ENCODE measurements at regions not wholly inside any gene's neighbourhood (a gene's known extent, or its start where the extent isn't known, plus 50 kb on each side); places are given as distances from the start of the nearest gene placed in this dataset.
A peak's percentile ranks its signal among the peaks of the same experiment; 100 is the strongest.
"Not testable (repeated sequence)": the region's sequence is repeated elsewhere in the genome, so short reads cannot be mapped to it uniquely, and the experiment has no call there.

- DNase-seq, result not testable (repeated sequence)
Measured at GRCh38 chr1:121052081-121052660, 132.0 kb downstream of the FAM72B start.

GRCh38 chr1:121054928-121055327 lies 129.2 kb downstream of the FAM72B start:
- DNase-seq, result not testable (repeated sequence)

GRCh38 chr1:121066925-121067324 lies 117.2 kb downstream of the FAM72B start:
- not testable (repeated sequence) for DNase-seq

DNA sequence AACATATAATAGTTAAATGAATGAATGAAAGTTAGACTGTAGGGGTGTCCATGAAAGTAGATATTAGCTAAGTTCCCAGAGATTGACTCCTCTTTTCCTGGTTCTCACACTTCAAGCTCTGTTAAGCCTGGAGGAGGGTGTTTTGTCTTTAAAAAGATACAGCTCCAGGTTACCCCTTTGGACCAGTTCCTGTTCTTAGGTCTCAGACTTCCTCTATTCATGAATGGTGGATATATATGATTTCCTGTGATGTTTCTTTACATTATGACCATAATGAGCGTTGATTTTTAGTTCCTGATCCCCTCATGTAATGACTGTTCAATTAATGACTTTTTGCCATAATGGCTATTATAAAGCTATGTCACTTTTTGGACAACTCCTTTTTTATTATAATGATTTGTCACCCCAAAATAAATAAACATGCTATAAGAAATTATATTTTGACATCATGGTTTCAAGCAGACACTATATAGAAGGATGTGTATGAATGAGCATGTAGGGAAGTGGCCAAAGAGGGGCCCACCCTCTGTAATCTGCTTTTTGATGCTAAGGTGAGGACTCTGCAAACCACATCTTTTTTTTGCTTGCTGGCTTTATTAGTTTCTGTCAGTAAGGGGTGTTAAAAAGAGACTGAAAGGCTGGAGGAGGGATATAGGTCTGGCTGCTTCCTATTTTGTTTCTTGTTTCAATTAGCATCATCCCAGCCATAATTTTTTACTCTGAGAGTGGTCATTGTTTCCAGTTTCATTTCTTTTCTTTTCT lies 115.2 kb downstream of the FAM72B start:
- DNase-seq, result not testable (repeated sequence)

DNA sequence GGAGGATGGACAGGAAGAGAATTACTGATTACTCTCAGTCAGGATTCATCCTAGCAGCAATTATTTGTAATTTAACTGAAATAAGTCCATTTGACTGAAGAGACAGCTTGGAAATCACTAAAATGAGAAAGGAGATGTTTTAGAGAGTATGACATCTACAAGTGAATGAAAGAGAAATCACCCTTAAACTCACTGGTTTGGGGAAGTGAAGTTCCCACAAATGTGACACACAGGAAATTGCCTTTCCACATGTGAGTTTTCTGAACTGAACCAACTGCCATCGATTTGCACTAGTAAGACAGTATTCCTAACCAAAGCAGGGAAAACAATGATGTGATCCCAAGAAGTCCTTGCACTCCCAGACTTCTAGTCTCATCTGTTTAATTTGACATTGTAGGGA lies 110.3 kb downstream of the FAM72B start:
- not testable (repeated sequence) for DNase-seq

DNA sequence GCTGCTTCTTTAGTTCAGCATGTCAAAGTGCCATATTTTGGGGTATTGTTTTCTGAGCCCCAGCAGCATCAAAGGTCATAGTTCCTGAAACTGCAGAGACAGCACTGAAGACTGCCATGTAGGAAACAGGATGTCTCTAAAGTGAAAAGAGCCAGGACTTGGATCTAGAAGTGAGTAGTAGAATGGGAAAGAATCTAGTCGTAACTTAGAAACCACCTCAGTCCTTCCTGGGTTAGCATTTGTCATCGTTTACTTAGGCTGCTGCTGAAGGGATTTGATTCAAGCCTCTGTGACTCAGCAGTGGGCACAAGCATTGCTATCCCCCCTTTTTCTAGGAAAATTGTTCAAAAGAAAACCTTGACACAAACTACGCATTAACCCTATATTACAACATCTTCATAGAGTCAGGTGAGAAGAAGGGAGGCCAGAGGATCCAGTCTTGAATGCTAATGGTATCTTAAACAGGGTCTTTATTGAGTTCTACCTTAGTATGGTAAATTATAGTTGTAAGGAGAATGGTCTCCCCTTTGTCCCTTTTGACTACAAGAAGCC lies 108.8 kb downstream of the FAM72B start:
- DNase-seq, result not testable (repeated sequence)

- DNase-seq, result not testable (repeated sequence)
Measured at GRCh38 chr1:121076674-121077073, 107.5 kb downstream of the FAM72B start.

DNA sequence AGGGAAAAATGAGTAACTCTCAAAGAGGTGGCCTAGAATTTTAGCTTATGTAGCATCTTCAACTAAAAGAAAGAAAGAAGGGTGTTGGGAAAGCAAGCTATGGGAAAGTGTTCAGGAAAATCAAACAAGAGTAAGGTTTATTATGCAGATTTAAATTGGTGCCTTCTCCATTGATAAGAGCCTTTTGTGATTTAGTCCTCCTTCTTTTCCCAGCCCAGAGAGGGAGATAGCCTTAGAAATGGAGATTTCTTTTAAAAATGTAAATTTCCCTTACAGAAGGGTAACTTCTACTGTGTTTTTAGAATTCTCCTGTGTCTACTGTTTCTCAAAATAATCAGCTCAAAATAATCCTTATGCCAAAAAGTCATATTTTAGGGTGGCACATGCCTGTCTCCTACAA lies 104.5 kb downstream of the FAM72B start:
- not testable (repeated sequence) for DNase-seq

DNA sequence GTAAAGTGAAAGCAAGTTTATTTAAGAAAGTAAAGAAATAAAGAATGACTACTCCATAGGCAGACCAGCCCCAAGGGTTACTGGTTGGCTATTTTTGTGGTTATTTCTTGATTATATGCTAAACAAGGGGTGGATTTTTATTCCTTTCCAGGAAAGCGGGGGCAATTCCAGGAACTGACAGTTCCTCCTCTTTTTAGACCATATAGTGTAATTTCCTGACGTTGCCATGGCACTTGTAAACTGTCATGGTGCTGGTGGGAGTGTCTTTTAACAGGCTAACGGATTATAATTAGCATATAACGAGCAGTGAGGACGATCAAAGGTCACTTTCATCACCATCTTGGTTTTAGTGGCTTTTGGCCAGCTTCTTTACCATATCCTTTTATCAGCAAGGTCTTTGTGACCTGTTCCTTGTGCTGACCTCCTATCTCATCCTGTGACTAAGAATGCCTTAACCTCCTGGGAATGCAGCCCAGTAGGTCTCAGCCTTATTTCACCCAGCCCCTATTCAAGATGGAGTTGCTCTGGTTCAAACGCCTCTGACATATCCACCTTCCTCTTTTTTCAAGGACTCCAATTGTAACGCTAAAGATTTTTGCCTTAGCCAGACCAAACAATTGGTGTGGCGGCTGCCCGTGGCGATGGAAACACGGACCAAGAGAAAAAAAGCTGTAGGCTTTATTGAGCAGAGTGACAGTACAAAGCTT lies 103.8 kb downstream of the FAM72B start:
- not testable (repeated sequence) for DNase-seq

GRCh38 chr1:121080904-121081264 lies 103.3 kb downstream of the FAM72B start:
- DNase-seq, result not testable (repeated sequence)

GRCh38 chr1:121081625-121082199 lies 102.4 kb downstream of the FAM72B start:
- not testable (repeated sequence) for DNase-seq

DNA sequence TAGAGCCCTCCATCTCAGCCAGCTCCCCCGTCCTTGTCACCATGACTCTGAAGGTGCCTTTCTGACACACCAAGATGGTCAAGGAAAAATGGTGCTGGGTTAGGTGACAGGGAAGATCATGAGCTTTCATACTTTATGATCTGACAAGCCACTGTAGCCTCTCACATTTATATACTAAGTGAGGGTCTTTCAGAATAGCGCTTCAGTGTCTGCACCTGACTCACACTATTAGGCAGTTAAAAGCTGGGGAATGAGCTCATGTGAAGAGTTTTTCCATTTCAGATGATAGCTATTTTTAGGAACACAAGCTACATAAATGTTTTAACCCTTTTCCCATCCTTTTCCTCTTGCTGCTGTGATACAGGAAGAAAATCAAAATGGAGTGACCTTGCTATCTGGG lies 101.1 kb downstream of the FAM72B start:
- DNase-seq, result not testable (repeated sequence)

- DNase-seq, result not testable (repeated sequence)
Measured at GRCh38 chr1:121086249-121086648, 97.9 kb downstream of the FAM72B start.

- DNase-seq, result not testable (repeated sequence)
Measured at GRCh38 chr1:121087221-121087620, 96.9 kb downstream of the FAM72B start.

- DNase-seq, result not testable (repeated sequence)
Measured at GRCh38 chr1:121088568-121088967, 95.6 kb downstream of the FAM72B start.

DNA sequence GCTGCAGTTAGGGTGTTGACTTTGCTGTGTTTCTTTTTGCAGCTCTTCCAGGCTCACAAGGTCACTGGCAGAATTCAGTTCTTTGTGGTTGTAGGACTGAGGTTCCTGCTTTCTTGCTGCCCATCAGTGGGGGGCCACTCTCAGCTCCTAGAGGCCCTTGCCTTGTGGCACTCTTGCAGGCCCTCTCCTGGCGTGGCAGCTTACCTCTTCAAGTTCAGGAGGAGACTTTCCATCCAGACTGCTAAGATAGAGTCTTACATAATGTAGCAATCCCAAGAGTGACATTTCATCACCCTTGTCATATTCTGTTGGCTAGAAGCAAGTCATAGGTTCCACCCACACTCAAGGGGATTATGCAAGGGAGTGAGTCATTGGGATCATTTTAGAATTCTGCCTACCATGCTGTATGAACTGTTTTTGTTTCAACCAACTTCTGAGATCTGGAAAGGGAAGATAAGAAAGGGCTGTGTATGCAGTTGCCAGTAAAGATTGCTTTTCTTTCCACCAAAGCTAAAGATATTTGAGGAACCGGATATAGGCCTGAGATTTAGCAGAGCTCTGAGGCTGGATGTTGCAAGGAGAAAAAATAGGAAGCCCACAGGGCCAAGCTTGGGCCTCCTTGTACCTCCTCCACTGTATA lies 91.7 kb downstream of the FAM72B start:
- DNase-seq, result not testable (repeated sequence)

- DNase-seq, result not testable (repeated sequence)
Measured at GRCh38 chr1:121095014-121095413, 89.1 kb downstream of the FAM72B start.

DNA sequence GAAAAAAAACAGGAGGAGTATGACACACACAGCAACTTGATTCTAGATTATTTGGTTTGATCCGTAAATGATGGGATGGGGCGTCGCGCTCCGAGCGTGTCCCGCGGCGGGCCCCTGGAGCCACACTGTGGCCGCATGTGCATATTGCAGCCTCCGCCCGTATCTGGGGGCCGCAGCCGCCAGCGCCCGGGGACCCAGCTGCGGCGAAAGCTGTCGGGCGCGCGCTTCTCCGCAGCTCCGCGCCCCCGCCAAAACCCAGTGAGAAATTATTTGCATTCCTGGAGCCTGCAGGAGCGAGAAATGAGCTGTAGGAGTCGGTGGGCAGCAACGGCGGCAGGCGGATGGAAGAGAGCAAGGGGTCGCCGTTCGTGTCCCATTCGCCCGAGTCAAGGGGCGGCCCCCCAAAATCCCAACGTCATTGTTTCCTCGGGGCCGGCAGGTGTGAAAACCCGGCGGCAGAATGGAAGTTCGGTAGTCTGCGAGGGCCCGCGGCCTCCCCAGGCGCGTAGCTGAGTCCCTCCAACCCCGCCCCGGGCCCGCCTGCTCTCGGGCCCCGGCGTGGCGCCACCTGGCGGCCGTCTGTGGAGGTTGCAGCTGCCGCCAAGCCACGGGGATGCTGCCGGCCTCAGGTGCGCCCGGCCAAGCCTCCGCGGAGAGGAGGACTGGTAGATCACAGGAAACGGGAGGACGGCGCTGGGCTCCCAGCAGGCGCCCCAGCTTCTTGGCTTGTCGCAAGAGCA lies 86.8 kb downstream of the FAM72B start:
- peak; percentile 14 for DNase-seq

DNA sequence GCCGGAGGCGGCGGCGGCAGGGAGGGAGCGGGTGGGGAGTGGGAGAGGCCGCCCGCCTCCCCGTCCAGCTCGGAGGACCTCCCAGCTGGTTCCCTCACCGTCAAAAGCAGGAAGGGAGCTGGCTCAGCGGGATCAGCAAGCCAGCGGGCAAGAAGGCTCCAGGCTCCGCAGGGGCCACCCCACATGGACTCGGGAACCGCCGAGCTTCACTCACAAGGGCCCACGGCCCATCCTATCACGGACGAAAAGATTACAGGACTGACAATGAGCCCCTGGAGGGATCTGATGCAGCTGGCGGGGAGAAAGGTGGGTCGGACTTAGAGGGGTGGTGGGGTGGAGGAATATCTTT lies 86.3 kb downstream of the FAM72B start:
- DNase-seq, result not testable (repeated sequence)

- not testable (repeated sequence) for DNase-seq
Measured at GRCh38 chr1:121109025-121109424, 75.1 kb downstream of the FAM72B start.

DNA sequence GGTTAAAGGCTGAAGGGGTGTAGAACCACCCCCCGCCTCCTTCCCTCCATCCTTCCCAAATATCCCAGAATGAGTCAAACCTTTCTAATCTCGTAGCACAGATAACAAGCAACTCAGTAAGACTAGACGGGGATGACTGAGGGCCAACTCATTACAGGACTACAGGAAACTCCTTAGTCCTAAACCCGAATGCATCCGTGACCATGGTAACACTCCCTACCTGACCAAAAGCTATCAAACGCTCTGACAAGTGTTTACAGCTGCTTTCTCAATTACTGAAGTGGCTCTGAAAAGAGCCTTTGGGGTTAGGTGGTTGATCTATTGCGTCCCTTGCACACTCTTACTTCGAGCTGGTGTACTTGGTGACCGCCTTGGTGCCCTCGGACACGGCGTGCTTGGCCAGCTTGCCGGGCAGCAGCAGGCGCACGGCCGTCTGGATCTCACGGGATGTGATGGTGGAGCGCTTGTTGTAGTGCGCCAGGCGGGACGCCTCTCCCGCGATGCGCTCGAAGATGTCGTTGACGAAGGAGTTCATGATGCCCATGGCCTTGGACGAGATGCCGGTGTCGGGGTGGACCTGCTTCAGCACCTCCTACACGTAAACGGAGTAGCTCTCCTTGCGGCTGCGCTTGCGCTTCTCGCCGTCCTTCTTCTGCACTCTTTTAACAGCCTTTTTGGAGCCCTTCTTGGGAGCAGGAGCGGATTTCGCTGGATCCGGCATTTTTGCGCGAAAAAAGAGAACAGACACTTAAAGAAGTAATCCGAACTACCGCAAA lies 67.4 kb downstream of the FAM72B start:
- DNase-seq, result not testable (repeated sequence)
